ENCODE measurements at regions not wholly inside any gene's neighbourhood (a gene's known extent, or its start where the extent isn't known, plus 50 kb on each side); places are given as distances from the start of the nearest gene placed in this dataset.

DNA sequence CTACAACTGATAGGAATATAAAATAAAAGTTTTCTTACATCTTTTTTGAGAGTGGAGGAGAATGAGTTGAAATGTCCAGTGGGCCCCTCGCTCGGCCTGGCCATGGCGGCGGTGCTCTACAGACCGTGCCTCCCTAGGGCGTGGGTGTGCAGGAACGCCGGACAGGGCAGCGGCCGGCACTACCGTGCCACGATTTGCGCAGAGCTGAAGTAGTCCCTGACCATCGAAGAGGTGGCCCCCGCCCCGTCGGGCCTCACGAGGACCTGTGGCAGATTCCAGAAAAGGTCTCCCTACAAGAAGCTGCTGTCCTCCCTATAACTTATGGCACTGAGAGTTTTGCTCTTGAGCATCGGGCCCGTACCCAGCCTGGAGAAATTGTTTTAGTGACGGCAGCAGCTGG, 228.9 kb upstream of the ARHGAP24 start:
- no peaks in the 10 kb centered on the region for H3K9me3 ChIP-seq (ENCODE audit: low read depth)
- no peaks in the 10 kb centered on the region for H4K20me1 ChIP-seq (ENCODE audit: insufficient read depth)
- H3K27ac ChIP-seq = no peak overlapping the region
- H3F3A ChIP-seq (ENCODE audit: insufficient read depth) = no peaks in the 10 kb centered on the region
- H3K4me2 ChIP-seq (ENCODE audit: unreplicated experiment) = no peak overlapping the region
- H3K9me2 ChIP-seq (ENCODE audit: insufficient read depth) = no peaks in the 10 kb centered on the region
- no peak overlapping the region for H2AFZ ChIP-seq
- H3K36me3 ChIP-seq (ENCODE audit: low read depth) = no peaks in the 10 kb centered on the region
- no peaks in the 10 kb centered on the region for H3K4me1 ChIP-seq (ENCODE audit: insufficient read depth)
- TF ChIP-seq EZH2 (IDR thresholded peaks at IDR 0.05; ENCODE audit: insufficient read depth, poor library complexity, severe bottlenecking) (no peak), EZH2phosphoT487 (IDR thresholded peaks at IDR 0.05; ENCODE audit: insufficient read depth, low read depth) (no peak)
- no peaks in the 10 kb centered on the region for H3K27me3 ChIP-seq (replicated peaks; ENCODE audit: insufficient read depth)
- in situ Hi-C loops (cut with MboI) = no loop called here
- no peak for DNase-seq
- H3K9ac ChIP-seq = no peak overlapping the region
- no peak overlapping the region for H3K4me3 ChIP-seq
- H3K79me2 ChIP-seq (ENCODE audit: insufficient read depth) = no peaks in the 10 kb centered on the region
- 82 to 87% methylated on average over 21 of the region's 21 CpGs for WGBS, 2 experiments (ENCODE audit: low coverage in 1 of 2, low lambda C conversion rate in 2 of 2, missing lambda C conversion rate in 2 of 2)

DNA sequence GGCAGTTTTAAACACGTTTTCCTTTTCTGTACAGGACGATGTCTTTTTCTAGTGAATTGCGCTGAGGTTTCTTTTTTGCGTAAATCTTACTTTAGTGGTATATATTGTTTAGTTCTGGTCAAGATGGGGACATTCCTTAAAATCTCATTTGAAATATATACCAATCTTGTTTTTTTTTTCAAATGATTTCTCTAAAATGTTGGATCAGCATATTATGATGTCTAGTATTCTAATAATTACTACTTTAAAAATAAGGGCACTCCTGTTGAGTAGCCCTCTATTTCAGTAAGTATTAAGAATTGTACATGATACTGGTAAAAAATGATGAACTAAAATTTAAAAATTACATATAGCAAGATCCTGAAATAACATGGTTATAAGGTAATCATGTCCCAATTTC, 224.1 kb upstream of the ARHGAP24 start:
- Histone ChIP-seq H4K20me1 (ENCODE audit: insufficient read depth) (no peaks in the 10 kb centered on the region), H3K27ac (no peak overlapping the region), H3K9me3 (ENCODE audit: low read depth) (peaks cover 5% of the 10 kb centered on the region), H3K4me2 (ENCODE audit: unreplicated experiment) (no peak overlapping the region), H3K9me2 (ENCODE audit: insufficient read depth) (no peaks in the 10 kb centered on the region), H2AFZ (no peak overlapping the region), H3K4me3 (no peak overlapping the region), H3F3A (ENCODE audit: insufficient read depth) (no peaks in the 10 kb centered on the region), H3K27me3 (replicated peaks; ENCODE audit: insufficient read depth) (no peaks in the 10 kb centered on the region), H3K9ac (no peak overlapping the region), H3K4me1 (ENCODE audit: insufficient read depth) (no peaks in the 10 kb centered on the region), H3K36me3 (ENCODE audit: low read depth) (no peaks in the 10 kb centered on the region), H3K79me2 (ENCODE audit: insufficient read depth) (no peaks in the 10 kb centered on the region)
- in situ Hi-C loops (cut with MboI) = no loop called here
- TF ChIP-seq EZH2phosphoT487 (IDR thresholded peaks at IDR 0.05; ENCODE audit: insufficient read depth, low read depth) (no peak), EZH2 (IDR thresholded peaks at IDR 0.05; ENCODE audit: insufficient read depth, poor library complexity, severe bottlenecking) (no peak)
- no peak for DNase-seq
- 57 to 60% methylated on average over 4 of the region's 4 CpGs for WGBS, 2 experiments (ENCODE audit: low coverage in 1 of 2, low lambda C conversion rate in 2 of 2, missing lambda C conversion rate in 2 of 2)

DNA sequence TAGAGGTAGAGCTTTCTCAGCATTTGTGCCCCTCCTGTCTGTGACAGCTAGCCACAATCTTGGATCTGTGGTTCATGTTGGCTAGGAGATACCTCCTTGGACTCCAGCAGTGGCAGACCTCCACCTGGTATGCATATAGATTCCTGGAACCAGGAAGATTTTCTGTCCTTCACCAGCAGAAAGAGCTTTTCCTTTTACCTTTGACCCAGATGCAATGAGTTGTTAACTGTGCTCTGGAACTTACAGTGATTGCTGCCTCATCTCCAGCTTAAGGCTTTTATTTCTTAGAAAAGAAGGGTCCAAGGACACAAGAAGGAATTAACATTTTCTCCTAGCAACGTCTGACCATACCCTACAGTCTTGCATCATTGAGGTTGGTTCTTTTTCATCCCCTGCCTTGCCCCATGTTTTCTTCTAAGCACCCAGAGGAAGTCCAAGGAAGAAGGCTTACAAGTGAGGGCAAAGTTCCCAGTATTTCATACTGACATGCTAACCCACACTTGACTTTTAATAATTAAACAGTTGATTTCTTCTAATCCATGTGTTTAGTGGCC, 217.1 kb upstream of the ARHGAP24 start:
- H2AFZ ChIP-seq = no peak overlapping the region
- H3K27me3 ChIP-seq (replicated peaks; ENCODE audit: insufficient read depth) = peaks cover 4% of the 10 kb centered on the region; the same call in 1 of the 2 replicates
- TF ChIP-seq EZH2phosphoT487 (IDR thresholded peaks at IDR 0.05; ENCODE audit: insufficient read depth, low read depth) (no peak), EZH2 (IDR thresholded peaks at IDR 0.05; ENCODE audit: insufficient read depth, poor library complexity, severe bottlenecking) (no peak)
- no peak for DNase-seq
- H3K4me3 ChIP-seq = no peak overlapping the region
- no peaks in the 10 kb centered on the region for H3K9me2 ChIP-seq (ENCODE audit: insufficient read depth)
- H3K4me2 ChIP-seq (ENCODE audit: unreplicated experiment) = no peak overlapping the region
- H4K20me1 ChIP-seq (ENCODE audit: insufficient read depth) = no peaks in the 10 kb centered on the region
- H3K9me3 ChIP-seq (ENCODE audit: low read depth) = peaks cover 5% of the 10 kb centered on the region
- no peaks in the 10 kb centered on the region for H3K4me1 ChIP-seq (ENCODE audit: insufficient read depth)
- no peaks in the 10 kb centered on the region for H3K36me3 ChIP-seq (ENCODE audit: low read depth)
- no peaks in the 10 kb centered on the region for H3K79me2 ChIP-seq (ENCODE audit: insufficient read depth)
- WGBS, 2 experiments (ENCODE audit: low coverage in 1 of 2, low lambda C conversion rate in 2 of 2, missing lambda C conversion rate in 2 of 2) = 0 to 13% methylated on average over 1 of the region's 1 CpG
- in situ Hi-C loops (cut with MboI) = no loop called here
- H3K9ac ChIP-seq = no peak overlapping the region
- no peaks in the 10 kb centered on the region for H3F3A ChIP-seq (ENCODE audit: insufficient read depth)
- H3K27ac ChIP-seq = no peak overlapping the region

DNA sequence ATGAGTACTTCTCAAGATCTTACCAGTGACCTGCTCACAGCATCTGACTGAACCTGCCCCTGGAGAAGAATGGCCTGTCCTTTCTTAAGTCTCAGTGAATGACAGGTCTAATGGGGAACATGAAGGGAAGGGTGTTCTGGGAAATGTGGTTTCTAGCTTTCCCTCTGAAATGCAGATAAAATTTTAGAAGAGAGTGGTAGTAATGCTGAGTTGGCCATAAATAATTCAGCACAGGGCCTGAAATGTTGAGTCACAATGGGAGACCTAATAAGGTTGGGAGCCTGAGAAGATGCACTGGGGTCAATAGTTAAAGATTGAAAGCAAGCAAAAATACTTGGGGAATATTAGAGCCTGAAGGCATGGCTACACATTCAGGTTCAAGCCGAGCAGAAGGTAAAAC, 214.9 kb upstream of the ARHGAP24 start:
- no peak overlapping the region for H3K4me2 ChIP-seq (ENCODE audit: unreplicated experiment)
- H3K79me2 ChIP-seq (ENCODE audit: insufficient read depth) = no peaks in the 10 kb centered on the region
- no peaks in the 10 kb centered on the region for H3K9me2 ChIP-seq (ENCODE audit: insufficient read depth)
- TF ChIP-seq EZH2phosphoT487 (IDR thresholded peaks at IDR 0.05; ENCODE audit: insufficient read depth, low read depth) (no peak), EZH2 (IDR thresholded peaks at IDR 0.05; ENCODE audit: insufficient read depth, poor library complexity, severe bottlenecking) (no peak)
- no peaks in the 10 kb centered on the region for H3K9me3 ChIP-seq (ENCODE audit: low read depth)
- DNase-seq = no peak
- H3K4me1 ChIP-seq (ENCODE audit: insufficient read depth) = no peaks in the 10 kb centered on the region
- in situ Hi-C loops (cut with MboI) = no loop called here
- no peak overlapping the region for H3K27ac ChIP-seq
- H3K27me3 ChIP-seq (replicated peaks; ENCODE audit: insufficient read depth) = peaks cover 4% of the 10 kb centered on the region
- no peak overlapping the region for H3K9ac ChIP-seq
- H3F3A ChIP-seq (ENCODE audit: insufficient read depth) = no peaks in the 10 kb centered on the region
- WGBS, 2 experiments (ENCODE audit: low coverage in 1 of 2, low lambda C conversion rate in 2 of 2, missing lambda C conversion rate in 2 of 2) = 45 to 47% methylated on average over 1 of the region's 1 CpG
- no peak overlapping the region for H3K4me3 ChIP-seq
- no peak overlapping the region for H2AFZ ChIP-seq
- no peaks in the 10 kb centered on the region for H3K36me3 ChIP-seq (ENCODE audit: low read depth)
- H4K20me1 ChIP-seq (ENCODE audit: insufficient read depth) = no peaks in the 10 kb centered on the region

DNA sequence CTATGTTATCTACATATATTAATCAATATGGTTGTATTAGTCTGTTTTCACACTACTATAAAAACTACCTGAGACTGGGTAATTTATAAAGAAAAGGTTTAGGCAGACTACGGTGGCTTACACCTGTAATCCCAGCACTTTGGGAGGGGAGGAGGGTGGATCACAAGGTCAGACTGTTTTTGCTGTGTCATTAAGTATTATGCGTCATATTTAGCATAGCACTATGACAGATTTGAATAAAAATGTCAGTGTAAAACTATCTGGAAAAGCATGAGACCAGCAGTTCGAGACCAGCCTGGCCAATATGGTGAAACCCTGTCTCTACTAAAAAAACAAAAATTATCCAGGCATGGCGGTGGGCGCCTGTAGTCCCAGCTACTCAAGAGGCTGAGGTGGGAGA, 209.7 kb upstream of the ARHGAP24 start:
- Histone ChIP-seq H3F3A (ENCODE audit: insufficient read depth) (no peaks in the 10 kb centered on the region), H3K79me2 (ENCODE audit: insufficient read depth) (no peaks in the 10 kb centered on the region), H2AFZ (no peak overlapping the region), H3K27ac (no peak overlapping the region), H3K9me2 (ENCODE audit: insufficient read depth) (no peaks in the 10 kb centered on the region), H3K4me1 (ENCODE audit: insufficient read depth) (no peaks in the 10 kb centered on the region), H3K4me3 (no peak overlapping the region), H3K9me3 (ENCODE audit: low read depth) (no peaks in the 10 kb centered on the region), H3K4me2 (ENCODE audit: unreplicated experiment) (no peak overlapping the region), H3K9ac (no peak overlapping the region), H3K36me3 (ENCODE audit: low read depth) (no peaks in the 10 kb centered on the region), H4K20me1 (ENCODE audit: insufficient read depth) (no peaks in the 10 kb centered on the region), H3K27me3 (replicated peaks; ENCODE audit: insufficient read depth) (peaks cover 4% of the 10 kb centered on the region)
- 76 to 79% methylated on average over 5 of the region's 5 CpGs for WGBS, 2 experiments (ENCODE audit: low coverage in 1 of 2, low lambda C conversion rate in 2 of 2, missing lambda C conversion rate in 2 of 2)
- in situ Hi-C loops (cut with MboI) = no loop called here
- DNase-seq = no peak
- TF ChIP-seq EZH2 (IDR thresholded peaks at IDR 0.05; ENCODE audit: insufficient read depth, poor library complexity, severe bottlenecking) (no peak), EZH2phosphoT487 (IDR thresholded peaks at IDR 0.05; ENCODE audit: insufficient read depth, low read depth) (no peak)
